ENCODE measurements at regions not wholly inside any gene's neighbourhood (a gene's known extent, or its start where the extent isn't known, plus 50 kb on each side); places are given as distances from the start of the nearest gene placed in this dataset.
"Not testable (repeated sequence)": the region's sequence is repeated elsewhere in the genome, so short reads cannot be mapped to it uniquely, and the experiment has no call there.

- no peak for DNase-seq
Observed at GRCh38 chr6:85186546-85187175, 263.2 kb upstream of the NT5E start.

DNA sequence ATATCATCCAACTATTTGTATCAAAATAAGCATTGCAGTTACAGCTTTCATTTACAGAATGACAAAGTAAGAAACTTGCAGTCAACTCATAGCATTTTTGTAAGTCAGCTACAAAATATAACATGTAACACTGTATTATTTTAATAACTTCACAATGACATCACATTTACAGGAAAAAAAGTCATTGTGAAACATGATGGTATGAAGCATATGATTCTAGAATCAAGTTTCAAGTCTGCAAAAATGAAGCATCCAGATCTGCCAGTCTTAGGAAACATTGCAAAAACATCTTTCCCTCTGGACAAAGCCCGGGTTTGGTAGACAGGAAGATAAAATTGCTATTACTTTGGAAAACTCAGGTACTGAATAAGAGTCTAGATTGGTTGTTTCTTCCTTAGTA, 263.9 kb upstream of the NT5E start:
- DNase-seq = no peak

DNA sequence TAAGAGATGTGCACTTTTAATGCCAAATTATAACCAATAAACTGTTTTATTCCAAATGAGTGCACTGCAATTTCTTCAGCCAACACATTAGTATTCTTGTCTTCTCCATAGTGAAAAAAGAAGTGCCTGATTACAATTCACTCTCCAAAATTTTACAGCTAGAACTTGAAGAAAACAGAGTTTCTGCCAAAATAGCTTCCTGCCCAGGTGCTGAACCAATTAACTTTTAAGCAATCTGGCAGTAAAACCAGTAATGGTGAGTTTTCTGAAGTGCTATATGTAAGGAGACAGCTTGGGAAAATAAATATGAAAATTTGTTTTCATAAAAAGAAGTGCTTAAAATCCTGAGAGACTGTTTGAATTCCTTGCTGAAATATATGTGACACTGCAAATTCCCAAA, 266.0 kb upstream of the NT5E start:
- no peak for DNase-seq

DNA sequence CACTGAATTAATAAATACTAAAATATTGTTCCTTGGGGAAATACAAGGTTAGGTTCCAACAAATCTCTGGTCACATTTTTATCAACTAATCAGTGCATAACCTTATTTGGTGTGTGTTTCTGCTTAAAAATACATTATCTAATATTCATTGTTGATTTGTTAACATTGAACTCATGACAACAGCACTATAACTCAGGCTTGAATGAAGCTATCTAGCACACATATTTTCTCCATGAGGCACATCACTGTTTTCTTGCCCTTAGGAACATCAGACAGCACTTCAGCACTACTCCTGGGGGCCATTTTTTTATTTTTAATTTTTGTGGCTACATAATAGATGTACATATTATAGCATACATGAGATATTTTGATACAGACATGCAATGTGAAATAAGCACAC, 277.2 kb upstream of the NT5E start:
- no peak for DNase-seq

DNA sequence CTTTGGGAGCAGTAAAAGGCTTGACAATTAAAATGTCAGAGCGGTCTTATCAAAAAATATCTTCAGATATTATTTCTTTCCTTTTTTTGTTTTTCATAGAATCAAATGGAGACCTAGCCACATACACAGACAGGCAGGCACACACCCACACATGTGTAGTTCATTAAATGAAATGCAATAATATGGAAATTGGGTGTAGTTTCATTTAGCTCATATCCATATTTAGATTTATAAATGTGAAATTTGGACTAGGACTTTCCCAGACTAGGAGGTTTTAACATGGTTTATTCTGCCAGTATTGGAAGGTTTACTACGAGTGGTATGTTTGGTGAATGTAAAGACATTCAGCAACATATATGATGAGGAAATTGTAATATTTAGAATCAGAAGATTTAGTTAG, 277.7 kb upstream of the NT5E start:
- DNase-seq = no peak

DNA sequence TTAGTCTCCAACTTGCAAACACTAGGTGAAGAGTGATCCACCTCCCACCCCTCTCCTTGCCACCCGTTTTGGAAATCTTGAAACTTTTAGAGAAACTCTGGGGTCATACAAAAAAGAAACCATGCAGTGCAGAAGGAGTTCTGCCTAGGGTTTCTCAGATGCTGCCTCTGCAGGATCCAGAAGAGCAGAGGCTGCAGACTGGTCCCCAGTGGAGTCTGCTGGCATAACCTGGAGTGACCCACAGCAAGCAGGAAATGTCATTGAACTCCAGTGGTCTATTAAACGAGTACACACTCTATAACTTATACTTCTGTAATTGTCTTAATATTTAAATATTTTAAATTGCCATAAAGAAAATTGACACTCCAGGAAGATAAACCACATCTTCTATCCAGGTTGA, 280.7 kb upstream of the NT5E start:
- no peak for DNase-seq

GRCh38 chr6:85168146-85168545, 281.7 kb upstream of the NT5E start:
- no peak for DNase-seq

- no peak for DNase-seq
Observed at GRCh38 chr6:85166114-85166741, 283.7 kb upstream of the NT5E start.

- DNase-seq = no peak
Observed at GRCh38 chr6:85163156-85164080, 286.5 kb upstream of the NT5E start.

DNA sequence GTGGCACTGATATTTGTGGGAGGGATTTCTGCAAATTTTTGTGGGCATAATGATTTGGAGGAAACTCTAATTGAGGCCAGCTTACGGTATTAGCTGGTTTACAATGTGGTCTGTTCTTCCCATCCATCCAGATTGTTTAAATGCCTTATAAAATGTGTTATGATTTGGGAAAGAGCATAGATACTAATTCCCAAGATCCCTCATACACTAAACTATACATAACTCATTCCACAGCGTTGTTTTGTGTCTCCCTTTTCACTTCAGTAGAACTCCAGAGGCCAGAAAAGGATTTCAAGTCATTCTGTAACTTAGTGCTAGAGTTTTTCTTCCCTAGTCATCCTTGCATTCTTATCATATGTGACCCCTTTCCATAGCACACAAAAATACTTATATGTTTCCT, 292.6 kb upstream of the NT5E start:
- DNase-seq = no peak

GRCh38 chr6:85143676-85144075, 306.2 kb upstream of the NT5E start:
- DNase-seq = no peak

DNA sequence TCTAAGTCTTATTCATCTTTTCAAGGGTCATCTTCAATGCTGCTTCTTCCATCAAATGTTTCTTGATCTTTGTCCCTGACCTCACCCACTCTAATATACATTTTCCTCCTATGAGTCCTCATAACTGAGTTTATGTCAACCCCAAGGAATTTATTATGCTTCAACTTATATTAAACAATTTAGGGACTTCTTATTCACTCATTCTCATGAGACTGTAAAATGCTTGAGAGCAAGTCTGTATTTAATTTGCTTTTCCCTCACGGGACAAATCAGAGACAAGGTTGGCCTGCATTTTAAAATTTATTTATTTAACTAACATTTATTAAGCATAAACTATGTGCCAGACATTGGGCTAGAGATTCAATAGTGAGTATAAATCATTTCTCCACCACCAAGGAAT, 312.0 kb upstream of the NT5E start:
- no peak for DNase-seq

DNA sequence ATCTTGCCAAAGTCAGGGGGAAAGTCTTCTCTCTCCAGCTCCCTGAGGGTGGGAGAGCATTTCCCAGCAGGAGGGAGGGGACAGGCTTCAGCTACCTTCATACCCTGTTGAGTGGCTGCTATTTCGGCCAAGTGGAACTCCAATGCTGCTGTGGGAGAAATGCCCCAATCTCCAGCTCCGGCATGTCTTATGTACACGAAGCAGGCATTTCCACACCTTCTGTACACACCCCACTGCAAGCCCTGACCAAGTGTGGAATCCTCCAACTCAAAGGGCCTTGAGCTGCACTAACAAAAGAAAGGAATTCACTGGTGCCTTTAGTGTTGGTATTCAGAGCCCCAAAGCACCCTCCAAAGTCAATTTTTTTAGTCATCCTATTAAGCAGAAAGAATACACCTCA, 313.6 kb upstream of the NT5E start:
- DNase-seq = no peak

DNA sequence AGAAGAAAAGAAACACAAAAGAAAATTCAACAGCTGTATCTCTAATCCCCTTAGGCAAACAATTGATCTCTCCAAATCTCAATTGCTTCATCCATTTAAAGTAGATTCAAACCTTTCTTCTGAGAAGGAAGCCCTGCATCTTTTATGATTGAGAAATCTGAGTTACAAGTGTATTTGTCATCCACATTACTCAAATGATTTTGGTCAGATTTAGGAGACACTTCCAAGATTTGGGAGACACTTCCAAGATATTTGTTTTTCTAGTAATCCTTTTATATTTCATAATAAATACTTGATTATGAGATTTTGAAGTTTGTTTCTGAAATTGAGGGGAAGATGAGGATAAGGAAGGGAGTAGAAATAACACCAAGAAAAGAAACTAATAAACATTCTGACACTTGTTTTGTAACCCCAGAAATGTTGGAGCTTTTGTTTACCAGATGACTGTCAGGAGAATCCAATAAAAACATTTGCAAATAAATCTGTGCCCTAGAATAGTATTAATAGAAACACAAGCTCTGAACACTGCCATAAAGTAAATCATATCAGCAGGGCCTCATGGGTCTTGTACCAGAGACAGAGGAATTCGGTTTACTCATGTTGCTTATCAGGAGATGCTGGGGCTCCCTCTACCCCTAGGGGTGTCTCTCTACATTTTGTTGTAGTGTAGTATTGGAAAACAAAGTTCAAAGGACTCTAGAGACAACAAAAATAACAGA, 314.3 kb upstream of the NT5E start:
- no peak for DNase-seq

- DNase-seq = no peak
Observed at GRCh38 chr6:85134172-85134571, 315.7 kb upstream of the NT5E start.

DNA sequence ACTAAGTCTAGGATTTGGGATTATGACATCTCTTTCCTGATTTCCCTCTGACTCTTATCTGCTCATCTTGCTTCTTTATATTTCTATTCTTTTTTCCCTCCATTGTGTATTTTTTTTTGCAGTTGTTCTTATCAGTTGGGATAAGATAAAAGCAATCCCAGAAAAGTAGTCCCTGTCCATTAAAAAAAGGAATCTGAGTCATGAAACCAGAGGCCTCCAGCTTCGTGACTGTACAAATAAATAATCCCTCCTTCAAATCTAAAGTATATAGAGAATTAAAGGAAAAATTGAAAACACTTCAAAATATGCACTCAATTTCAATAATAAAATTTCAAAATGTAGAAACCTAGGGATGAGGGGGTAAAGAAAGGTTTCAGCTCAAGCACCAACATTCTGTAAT, 317.8 kb upstream of the NT5E start:
- no peak for DNase-seq

DNA sequence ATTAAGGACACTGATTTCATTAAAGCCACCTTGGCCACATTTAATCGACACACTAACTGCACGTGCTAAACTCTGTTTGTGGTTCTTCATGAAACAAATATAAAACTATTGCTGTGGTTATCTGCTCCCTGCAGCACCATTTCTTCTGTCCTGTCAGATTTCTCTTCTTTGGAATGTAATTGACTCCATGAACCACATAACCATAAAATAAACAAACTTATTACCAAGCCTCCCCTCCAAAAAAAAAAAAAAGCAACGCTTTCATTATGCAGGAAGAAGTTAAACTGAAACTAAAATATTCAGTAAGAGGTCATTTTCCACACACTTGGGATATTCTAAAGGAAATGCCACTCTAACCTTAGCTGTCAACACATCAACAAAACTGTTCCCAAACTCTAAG, 319.1 kb upstream of the NT5E start:
- no peak for DNase-seq

- DNase-seq = no peak
Observed at GRCh38 chr6:85129881-85130280, 320.0 kb upstream of the NT5E start.

DNA sequence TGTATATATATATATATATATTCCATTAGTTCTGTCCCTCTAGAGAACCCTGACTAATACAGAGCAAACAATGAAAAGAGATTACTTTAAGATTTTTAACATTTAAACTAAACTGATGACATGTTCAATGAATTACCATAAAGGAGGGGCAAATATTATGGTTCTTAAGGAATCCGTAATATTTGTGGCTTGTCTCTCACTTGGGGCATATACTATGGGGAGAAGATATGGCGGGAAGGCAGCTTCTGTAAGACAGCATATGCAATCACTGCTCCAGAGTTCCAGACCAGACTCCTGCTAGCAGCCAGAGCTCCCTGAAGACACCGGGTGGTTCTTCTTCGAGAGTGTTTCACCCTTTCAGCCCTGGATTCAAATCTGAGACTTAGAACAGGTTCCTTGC, 321.1 kb upstream of the NT5E start:
- no peak for DNase-seq

GRCh38 chr6:85128256-85128655, 321.6 kb upstream of the NT5E start:
- DNase-seq = not testable (repeated sequence)

DNA sequence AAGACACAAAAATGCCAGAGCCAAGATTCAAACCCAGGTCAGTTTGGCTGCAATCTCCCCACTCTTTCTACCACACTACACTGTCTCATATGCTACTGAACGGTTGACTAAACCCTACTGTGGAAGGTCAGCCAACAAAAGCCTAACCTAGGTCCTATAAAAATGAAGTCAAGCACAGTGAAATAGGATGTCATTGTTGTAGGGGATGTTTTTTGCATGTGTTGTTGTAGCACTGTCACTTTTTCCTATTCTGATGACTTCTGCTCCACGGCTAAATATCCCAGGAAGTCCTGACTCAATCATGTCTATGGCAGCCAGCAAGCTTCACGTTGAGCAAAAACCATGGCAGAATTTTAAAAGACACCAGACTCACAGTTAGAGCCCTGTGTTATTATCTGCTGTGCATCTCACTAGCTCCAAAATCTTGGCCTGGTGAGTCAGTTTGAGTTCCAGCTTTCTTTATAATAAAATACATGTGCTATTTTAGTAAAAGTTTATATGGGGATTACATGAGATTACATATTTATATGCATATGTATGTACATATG, 322.1 kb upstream of the NT5E start:
- no peak for DNase-seq

GRCh38 chr6:85127168-85127498, 322.8 kb upstream of the NT5E start:
- no peak for DNase-seq

- no peak for DNase-seq
Observed at GRCh38 chr6:85126485-85127167, 323.3 kb upstream of the NT5E start.
